KMS-11 (cell line): ENCODE measurements at regions not wholly inside any gene's neighbourhood (a gene's known extent, or its start where the extent isn't known, plus 50 kb on each side); places are given as distances from the start of the nearest gene placed in this dataset.

ENCODE experiments used
- H2AFZ ChIP-seq: fragments of 200-600 bp; sonication (generic); 2 replicates; pipeline ENCODE4 v1.6.1; 2016; ENCODE audit warnings: antibody characterized with exemption, mixed run types, low read depth
- H3K27ac ChIP-seq: fragments of 200-600 bp; sonication (generic); 2 replicates; pipeline ENCODE4 v1.6.1; 2016; ENCODE audit warnings: mild to moderate bottlenecking, mixed run types
- H3K27me3 ChIP-seq: fragments of 200-600 bp; sonication (generic); 2 replicates; pipeline ENCODE4 v1.6.1; 2017; ENCODE audit warnings: mild to moderate bottlenecking, low read depth, mixed run types, moderate library complexity; ENCODE audit not compliant: insufficient read depth
- H3K36me3 ChIP-seq: fragments of 200-600 bp; sonication (generic); 2 replicates; pipeline ENCODE4 v1.6.1; 2017; ENCODE audit warnings: mild to moderate bottlenecking, mixed run types; ENCODE audit not compliant: insufficient read depth
- H3K4me1 ChIP-seq: fragments of 200-600 bp; sonication (generic); 2 replicates; pipeline ENCODE4 v1.6.1; 2016; ENCODE audit warnings: mild to moderate bottlenecking, low read depth, mixed run types; ENCODE audit not compliant: poor library complexity, severe bottlenecking
- H3K4me2 ChIP-seq: fragments of 200-600 bp; sonication (generic); 2 replicates; pipeline ENCODE4 v1.7.0; 2016; ENCODE audit warnings: mild to moderate bottlenecking, mixed run types
- H3K4me3 ChIP-seq: fragments of 200-600 bp; sonication (generic); IDR thresholded peaks from 2 replicates; pipeline ENCODE4 v1.6.1; 2017; ENCODE audit warnings: low read depth, low read length, mixed read lengths; ENCODE audit not compliant: insufficient read depth
- H3K79me2 ChIP-seq: fragments of 200-600 bp; sonication (generic); 2 replicates; pipeline ENCODE4 v1.6.1; 2016; ENCODE audit warnings: low read depth, mixed run types; ENCODE audit not compliant: insufficient read depth
- H3K9ac ChIP-seq: fragments of 200-600 bp; sonication (generic); 2 replicates; pipeline ENCODE4 v1.6.1; 2016; ENCODE audit warnings: mild to moderate bottlenecking, mixed run types
- H4K20me1 ChIP-seq: fragments of 200-600 bp; sonication (generic); 2 replicates; pipeline ENCODE4 v1.6.1; 2016; ENCODE audit warnings: mild to moderate bottlenecking, mixed run types; ENCODE audit not compliant: insufficient read depth
- CTCF ChIP-seq: fragments of 200-600 bp; sonication (generic); conservative IDR thresholded peaks from 2 replicates; pipeline ENCODE4 v1.6.1; 2017; ENCODE audit warnings: low read depth, mild to moderate bottlenecking, antibody characterized with exemption, low read length, moderate library complexity, mixed read lengths

- Histone ChIP-seq H3K4me3 (no peak overlapping the region), H3K27me3 (no peaks in the 10 kb centered on the region)
These were observed 250.2 kb upstream of the GAS1 start for GRCh38 chr9:87197349-87198130.

GRCh38 chr9:87198716-87199115, 251.4 kb upstream of the GAS1 start:
- Histone ChIP-seq H3K4me2 (no peak overlapping the region), H3K27me3 (no peaks in the 10 kb centered on the region), H3K36me3 (no peaks in the 10 kb centered on the region), H3K79me2 (no peaks in the 10 kb centered on the region), H4K20me1 (no peaks in the 10 kb centered on the region), H3K27ac (no peak overlapping the region), H3K4me3 (no peak overlapping the region), H3K4me1 (no peaks in the 10 kb centered on the region), H3K9ac (no peak overlapping the region), H2AFZ (no peak overlapping the region)
- no peak for TF ChIP-seq CTCF

More at GRCh38 chr9:87197349-87198130, 250.2 kb upstream of the GAS1 start:
- Histone ChIP-seq H3K27ac (no peak overlapping the region), H3K79me2 (no peaks in the 10 kb centered on the region), H3K4me1 (no peaks in the 10 kb centered on the region), H3K4me2 (no peak overlapping the region), H3K36me3 (no peaks in the 10 kb centered on the region), H3K9ac (no peak overlapping the region), H2AFZ (no peak overlapping the region), H4K20me1 (no peaks in the 10 kb centered on the region)
- TF ChIP-seq CTCF: no peak

GRCh38 chr9:87199278-87199677, 252.0 kb upstream of the GAS1 start:
- no peaks in the 10 kb centered on the region for H3K79me2 ChIP-seq
- H3K4me3 ChIP-seq: no peak overlapping the region
- no peak overlapping the region for H3K27ac ChIP-seq
- no peak overlapping the region for H2AFZ ChIP-seq
- H4K20me1 ChIP-seq: no peaks in the 10 kb centered on the region
- TF ChIP-seq CTCF: no peak
- H3K4me1 ChIP-seq: no peaks in the 10 kb centered on the region
- no peak overlapping the region for H3K9ac ChIP-seq
- no peak overlapping the region for H3K4me2 ChIP-seq
- no peaks in the 10 kb centered on the region for H3K27me3 ChIP-seq
- H3K36me3 ChIP-seq: no peaks in the 10 kb centered on the region

GRCh38 chr9:87199782-87200181, 252.5 kb upstream of the GAS1 start:
- no peak overlapping the region for H3K4me3 ChIP-seq
- no peaks in the 10 kb centered on the region for H4K20me1 ChIP-seq

More at GRCh38 chr9:87199782-87200181, 252.5 kb upstream of the GAS1 start:
- TF ChIP-seq CTCF: no peak
- Histone ChIP-seq H3K4me2 (no peak overlapping the region), H3K27me3 (no peaks in the 10 kb centered on the region), H3K36me3 (no peaks in the 10 kb centered on the region), H2AFZ (no peak overlapping the region), H3K27ac (no peak overlapping the region), H3K79me2 (no peaks in the 10 kb centered on the region), H3K9ac (no peak overlapping the region), H3K4me1 (no peaks in the 10 kb centered on the region)
